HL-60 (cell line): ENCODE measurements at regions not wholly inside any gene's neighbourhood (a gene's known extent, or its start where the extent isn't known, plus 50 kb on each side); places are given as distances from the start of the nearest gene placed in this dataset.
"Not testable (repeated sequence)": the region's sequence is repeated elsewhere in the genome, so short reads cannot be mapped to it uniquely, and the experiment has no call there.

Experiments
- DNase-seq, 2 experiments: peaks; one replicate each; pipeline ENCODE4 v3.0.0-alpha.2; 2010 to 2020; ENCODE audit warnings: low read depth in 1 of 2, low spot score in 1 of 2
- H3K27ac ChIP-seq: fragments of 250-450 bp; sonication (Bioruptor Pico); replicated peaks from 2 replicates; pipeline ENCODE4 v1.5.1; 2020; ENCODE audit warnings: mild to moderate bottlenecking, moderate library complexity
- H3K27me3 ChIP-seq: fragments of 250-450 bp; sonication (Bioruptor Pico); 2 replicates; pipeline ENCODE4 v1.5.1; 2021; ENCODE audit warnings: mild to moderate bottlenecking, moderate library complexity; ENCODE audit not compliant: insufficient read depth, poor library complexity, severe bottlenecking
- H3K4me3 ChIP-seq: replicated peaks from 2 replicates; pipeline ENCODE4 v1.5.1; 2011; ENCODE audit warnings: mild to moderate bottlenecking, control low read depth, low read length; ENCODE audit not compliant: insufficient read depth
- CTCF ChIP-seq: IDR thresholded peaks from one replicate; pipeline ENCODE4 v1.5.1; 2011; ENCODE audit warnings: low read length, control low read depth, inconsistent platforms; ENCODE audit not compliant: insufficient read depth
- GABPA ChIP-seq: IDR thresholded peaks from 2 replicates; pipeline ENCODE4 v1.6.1; 2012; ENCODE audit warnings: low read depth
- POLR2AphosphoS5 ChIP-seq: IDR thresholded peaks from 2 replicates; pipeline ENCODE4 v1.6.1; 2012; ENCODE audit warnings: low read depth
- REST ChIP-seq: IDR thresholded peaks from 2 replicates; pipeline ENCODE4 v1.6.1; 2012; ENCODE audit warnings: low read depth; ENCODE audit not compliant: insufficient replicate concordance
- SPI1 ChIP-seq: IDR thresholded peaks from 2 replicates; pipeline ENCODE4 v1.6.1; 2012; ENCODE audit warnings: low read depth, mild to moderate bottlenecking, borderline replicate concordance

GRCh38 chr14:31911160-31911559, 165.9 kb upstream of the ARHGAP5 start:
- no peak for DNase-seq
- Histone ChIP-seq H3K4me3 (no peak overlapping the region), H3K27me3 (no peaks in the 10 kb centered on the region), H3K27ac (no peak overlapping the region)
- no peak for TF ChIP-seq SPI1
- no peak for TF ChIP-seq POLR2AphosphoS5
- no peak for TF ChIP-seq GABPA
- TF ChIP-seq CTCF = no peak
- no peak for TF ChIP-seq REST

- H3K27me3 ChIP-seq = no peaks in the 10 kb centered on the region
- TF ChIP-seq CTCF = no peak
- no peak for TF ChIP-seq GABPA
- no peak for TF ChIP-seq POLR2AphosphoS5
- TF ChIP-seq SPI1 = no peak
- no peak for TF ChIP-seq REST
- H3K4me3 ChIP-seq = no peak overlapping the region
- H3K27ac ChIP-seq = no peak overlapping the region
- DNase-seq = no peak
Measured at GRCh38 chr14:31913370-31913769, 163.7 kb upstream of the ARHGAP5 start.

- not testable (repeated sequence) for H3K27me3 ChIP-seq, H3K4me3 ChIP-seq, H3K27ac ChIP-seq, DNase-seq
Measured at GRCh38 chr14:31918289-31918688, 158.8 kb upstream of the ARHGAP5 start.

- H3K27me3 ChIP-seq = no peaks in the 10 kb centered on the region
- H3K27ac ChIP-seq = no peak overlapping the region
- H3K4me3 ChIP-seq = no peak overlapping the region
- no peak for TF ChIP-seq SPI1
- no peak for TF ChIP-seq POLR2AphosphoS5
- no peak for TF ChIP-seq REST
- no peak for TF ChIP-seq GABPA
- TF ChIP-seq CTCF = no peak
- no peak for DNase-seq
Measured at GRCh38 chr14:31920001-31920400, 157.1 kb upstream of the ARHGAP5 start.
